Heart left ventricle (tissue), 16 donors: ENCODE measurements at regions not wholly inside any gene's neighbourhood (a gene's known extent, or its start where the extent isn't known, plus 50 kb on each side); places are given as distances from the start of the nearest gene placed in this dataset.

Experiments
- ATAC-seq, 4 donors: fragments of 200-7000 bp; cut with Tn5 transposase; one replicate each; pipeline ENCODE4 v1.9.1; 2020 to 2022; ENCODE audit warnings: moderate library complexity in 4 of 4, mild to moderate bottlenecking in 3 of 4, moderate number of reproducible peaks in 1 of 4
- DNase-seq, 5 donors: peaks; one replicate each; pipeline ENCODE4 v3.0.0-alpha.2; 2020
- H3K27ac ChIP-seq, 12 donors: fragments of 200-600 bp; sonication (generic) in 4 of 12; one replicate each; pipeline versions ENCODE4 v1.5.0 to v1.8.0; 2016 to 2022; ENCODE audit warnings: mild to moderate bottlenecking in 2 of 12
- H3K27me3 ChIP-seq, 9 donors: fragments of 200-600 bp; sonication (generic) in 2 of 9; one replicate each; pipeline versions ENCODE4 v1.5.1 to v1.8.0; 2016 to 2022; ENCODE audit warnings: mild to moderate bottlenecking in 3 of 9
- H3K36me3 ChIP-seq, 9 donors: fragments of 200-600 bp; sonication (generic) in 2 of 9; one replicate each; pipeline versions ENCODE4 v1.5.0 to v1.8.0; 2018 to 2022; ENCODE audit warnings: mild to moderate bottlenecking in 2 of 9
- H3K4me1 ChIP-seq, 12 donors: fragments of 200-600 bp; sonication (generic) in 4 of 12; one replicate each; pipeline versions ENCODE4 v1.5.0 to v1.8.0; 2016 to 2022; ENCODE audit warnings: mild to moderate bottlenecking in 3 of 12
- H3K4me3 ChIP-seq, 12 donors: fragments of 200-600 bp; sonication (generic) in 4 of 12; one replicate each; pipeline versions ENCODE4 v1.5.0 to v1.8.0; 2017 to 2022; ENCODE audit warnings: mild to moderate bottlenecking in 9 of 12, moderate library complexity in 4 of 12
- H3K9me3 ChIP-seq, 12 donors: fragments of 200-600 bp; sonication (generic) in 4 of 12; one replicate each; pipeline versions ENCODE4 v1.5.0 to v1.8.0; 2016 to 2022; ENCODE audit warnings: mild to moderate bottlenecking in 1 of 12
- CTCF ChIP-seq, 12 donors: fragments of 200-600 bp; sonication (generic) in 4 of 12; IDR thresholded peaks; one replicate each; pipeline versions ENCODE4 v1.5.0 to v1.8.0; 2018 to 2022; ENCODE audit warnings: antibody characterized with exemption in 12 of 12, mild to moderate bottlenecking in 5 of 12
- POLR2A ChIP-seq, 2 donors: fragments of 450-650 bp; IDR thresholded peaks; one replicate each; pipeline ENCODE4 v1.6.1; 2017; ENCODE audit warnings: antibody characterized with exemption in 2 of 2, mild to moderate bottlenecking in 2 of 2, moderate library complexity in 2 of 2
- WGBS, 4 donors: extraction: QIAGEN DNeasy Blood & Tissue Kit in 2 of 4; methylation state at CpG; one replicate each; pipeline versions ENCODE4 v1.1.5 to v1.1.7; 2013 to 2018; 5-methylcytosine and 5-hydroxymethylcytosine counted together
- intact Hi-C, 10 donors: fragments of 100-400 bp; cut with DNase I; formaldehyde crosslinking; loops; one replicate each; pipeline versions ENCODE4 v1.11.1 to v1.14.2; 2022
- donor health status: ischemic (EF 13 %, LVEDD 7.1; RV severe dilation, severe dysfunction).
- donor health status: healthy with polysubstance abuse.
- donor health status: DM: no; HTN: yes; CAD: no.
- donor health status: DM: no; HTN: no; CAD: no.
- donor health status: ischemic (EF 25% LVEDD 6.9; RV normal size, moderate dysfunction).
- donor health status: ischemic (EF 25% LVEDD 5.7; RV mildly dilated, moderate dysfunction).
- donor health status: healthy.
- donor health status: DM: yes; HTN: yes; CAD: no.
- donor health status: ischemic (EF 35%, LVEDD 5.7; RV mildly dilated, moderate dysfunction).
- donor health status: nonischemic (EF 11% LVEDD 7.7; RV severe dilation, severe dysfunction).
- donor health status: DM: yes; HTN: yes; CAD: no.
- donor health status: PGD.
- donor health status: ischemic (EF 29% LVEDD 5.4; RV normal size, mild dysfunction).
- donor health status: nonischemic (EF 23%, LVEDD 6.1; RV moderate dilation, normal function).

GRCh38 chr20:20829681-20830080 lies 117.2 kb upstream of the RALGAPA2 start:
- no peak for ATAC-seq
- TF ChIP-seq CTCF (IDR thresholded peaks at IDR 0.05) (no peak), POLR2A (IDR thresholded peaks at IDR 0.05) (no peak)
- intact Hi-C loops: loop anchor here in 8 of 10 donors (5.0 to 10.0 kb wide), 7 partner anchors 125 to 1275 kb away; no protein-coding TSS in a partner anchor
- Histone ChIP-seq H3K4me3 (no peak overlapping the region), H3K36me3 (no peaks in the 10 kb centered on the region), H3K27me3 (peaks cover 0 to 30% (median 0%) of the 10 kb centered on the region in 9 donors), H3K9me3 (no peaks in the 10 kb centered on the region), H3K27ac (no peak overlapping the region), H3K4me1 (peaks cover 0 to 7% (median 0%) of the 10 kb centered on the region in 12 donors)
- DNase-seq: no peak
- WGBS, 4 donors: 83 to 86% (median 85%) methylated on average over 2 of the region's 2 CpGs

GRCh38 chr20:20827992-20828597 lies 115.7 kb upstream of the RALGAPA2 start:
- Histone ChIP-seq H3K4me1 (peaks cover 0 to 7% (median 0%) of the 10 kb centered on the region in 12 donors), H3K27me3 (peaks cover 0 to 30% (median 0%) of the 10 kb centered on the region in 9 donors), H3K9me3 (no peaks in the 10 kb centered on the region), H3K27ac (no peak overlapping the region), H3K4me3 (no peak overlapping the region), H3K36me3 (no peaks in the 10 kb centered on the region)
- TF ChIP-seq CTCF (IDR thresholded peaks at IDR 0.05) (no peak), POLR2A (IDR thresholded peaks at IDR 0.05) (no peak)
- no peak for DNase-seq
- intact Hi-C loops: loop anchor here in 5 of 10 donors (5.0 to 10.0 kb wide), 4 partner anchors 123 to 236 kb away; no protein-coding TSS in a partner anchor
- no peak for ATAC-seq
- 65 to 86% (median 72%) methylated on average over 4 of the region's 4 CpGs for WGBS, 4 donors

GRCh38 chr20:20824924-20825584 lies 112.6 kb upstream of the RALGAPA2 start:
- Histone ChIP-seq H3K4me3 (no peak overlapping the region), H3K36me3 (no peaks in the 10 kb centered on the region), H3K27me3 (peaks cover 0 to 20% (median 0%) of the 10 kb centered on the region in 9 donors), H3K4me1 (peaks cover 0 to 7% (median 0%) of the 10 kb centered on the region in 12 donors), H3K9me3 (no peaks in the 10 kb centered on the region), H3K27ac (no peak overlapping the region)
- peak in 3 of 4 donors; percentile 68 to 82 (median 77) for ATAC-seq
- intact Hi-C loops: loop anchor here (1.0 to 10.0 kb wide), 7 partner anchors 120 to 233 kb away; no protein-coding TSS in a partner anchor
- DNase-seq: peak; percentile 46 to 78 (median 60)
- TF ChIP-seq CTCF (IDR thresholded peaks at IDR 0.05) (peak; percentile 71 to 91 (median 88)), POLR2A (IDR thresholded peaks at IDR 0.05) (no peak)
- WGBS, 4 donors: 14 to 16% (median 15%) methylated on average over 18 of the region's 18 CpGs

GRCh38 chr20:20823476-20823881 lies 111.0 kb upstream of the RALGAPA2 start:
- ATAC-seq (peak in 2 of 4 donors; percentile 39 to 48), DNase-seq (no peak)
- H3K9me3 ChIP-seq: no peaks in the 10 kb centered on the region
- 87 to 91% (median 90%) methylated on average over 11 of the region's 11 CpGs for WGBS, 4 donors
- H3K4me3 ChIP-seq: no peak overlapping the region
- no peaks in the 10 kb centered on the region for H3K36me3 ChIP-seq
- intact Hi-C loops: loop anchor here in 4 of 10 donors (10.0 kb wide), 3 partner anchors 119 to 229 kb away; no protein-coding TSS in a partner anchor
- H3K27ac ChIP-seq: no peak overlapping the region
- peaks cover 0 to 7% (median 0%) of the 10 kb centered on the region in 12 donors for H3K4me1 ChIP-seq
- peaks cover 0 to 20% (median 4%) of the 10 kb centered on the region in 9 donors for H3K27me3 ChIP-seq
- TF ChIP-seq CTCF (IDR thresholded peaks at IDR 0.05) (no peak), POLR2A (IDR thresholded peaks at IDR 0.05) (no peak)
